ENCODE measurements at regions not wholly inside any gene's neighbourhood (a gene's known extent, or its start where the extent isn't known, plus 50 kb on each side); places are given as distances from the start of the nearest gene placed in this dataset.

DNA sequence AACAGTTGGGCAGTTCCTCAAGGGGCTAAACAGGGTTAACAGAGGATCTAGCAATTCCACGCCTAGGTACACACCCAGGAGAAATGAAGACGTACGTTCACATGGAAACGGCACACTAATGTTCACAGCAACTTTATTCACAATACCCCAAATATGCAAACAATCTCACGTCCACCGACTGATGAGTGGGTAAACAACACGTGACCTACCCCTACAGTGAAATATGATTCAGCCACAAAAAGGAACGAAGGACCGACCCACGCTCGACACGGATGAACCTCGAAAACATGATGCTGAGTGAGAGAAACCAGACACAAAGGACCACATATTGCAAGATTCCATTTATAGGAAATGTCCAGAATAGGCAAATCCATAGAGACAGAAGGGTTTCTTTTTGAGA lies 112.7 kb downstream of the NCOR2 start:
- peak in 1 of 2 donors; percentile 6 for ATAC-seq (ENCODE audit: low read depth in 2 of 2)
- peaks cover 41 to 71% (median 69%) of the 10 kb centered on the region in 3 donors for H3K4me1 Mint-ChIP-seq
- peaks cover 0 to 11% of the 10 kb centered on the region in 2 donors for H3K36me3 Mint-ChIP-seq
- H3K27me3 Mint-ChIP-seq = no peaks in the 10 kb centered on the region
- H3K9me3 Mint-ChIP-seq = peaks cover 0 to 2% (median 0%) of the 10 kb centered on the region in 7 donors
- H3K4me3 Mint-ChIP-seq = peak overlapping the region in 6 of 8 donors; percentile 10 to 83 (median 70)
- DNase-seq = no peak
- peak overlapping the region in 5 of 6 donors; percentile 17 to 82 (median 51) for H3K27ac Mint-ChIP-seq

DNA sequence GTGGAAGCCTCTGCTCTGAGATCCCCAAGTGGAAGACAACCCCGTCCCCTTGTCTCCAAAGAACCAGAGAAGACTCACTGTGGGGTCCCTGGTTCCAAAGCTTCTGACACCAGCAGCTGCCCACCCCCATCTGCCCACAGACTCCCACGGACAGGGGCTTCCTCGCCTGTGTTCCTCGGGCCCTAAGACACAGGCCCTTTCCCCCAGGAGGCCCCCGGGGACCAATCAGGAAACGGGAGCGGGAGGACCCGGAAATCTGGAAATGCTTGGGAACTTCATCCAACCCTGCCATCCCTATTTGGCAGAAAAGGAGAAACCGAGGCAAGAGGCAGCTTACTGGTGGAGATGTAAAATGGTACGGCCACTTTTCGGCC lies 113.1 kb downstream of the NCOR2 start:
- Mint-ChIP-seq H3K4me3 (peak overlapping the region; percentile 72 to 86 (median 76)), H3K27ac (peak overlapping the region in 5 of 6 donors; percentile 17 to 96 (median 82)), H3K9me3 (peaks cover 0 to 1% (median 0%) of the 10 kb centered on the region in 7 donors), H3K27me3 (no peaks in the 10 kb centered on the region), H3K4me1 (peaks cover 37 to 68% (median 65%) of the 10 kb centered on the region in 3 donors), H3K36me3 (peaks cover 0 to 8% of the 10 kb centered on the region in 2 donors)
- ATAC-seq (ENCODE audit: low read depth in 2 of 2) (no peak), DNase-seq (no peak)

DNA sequence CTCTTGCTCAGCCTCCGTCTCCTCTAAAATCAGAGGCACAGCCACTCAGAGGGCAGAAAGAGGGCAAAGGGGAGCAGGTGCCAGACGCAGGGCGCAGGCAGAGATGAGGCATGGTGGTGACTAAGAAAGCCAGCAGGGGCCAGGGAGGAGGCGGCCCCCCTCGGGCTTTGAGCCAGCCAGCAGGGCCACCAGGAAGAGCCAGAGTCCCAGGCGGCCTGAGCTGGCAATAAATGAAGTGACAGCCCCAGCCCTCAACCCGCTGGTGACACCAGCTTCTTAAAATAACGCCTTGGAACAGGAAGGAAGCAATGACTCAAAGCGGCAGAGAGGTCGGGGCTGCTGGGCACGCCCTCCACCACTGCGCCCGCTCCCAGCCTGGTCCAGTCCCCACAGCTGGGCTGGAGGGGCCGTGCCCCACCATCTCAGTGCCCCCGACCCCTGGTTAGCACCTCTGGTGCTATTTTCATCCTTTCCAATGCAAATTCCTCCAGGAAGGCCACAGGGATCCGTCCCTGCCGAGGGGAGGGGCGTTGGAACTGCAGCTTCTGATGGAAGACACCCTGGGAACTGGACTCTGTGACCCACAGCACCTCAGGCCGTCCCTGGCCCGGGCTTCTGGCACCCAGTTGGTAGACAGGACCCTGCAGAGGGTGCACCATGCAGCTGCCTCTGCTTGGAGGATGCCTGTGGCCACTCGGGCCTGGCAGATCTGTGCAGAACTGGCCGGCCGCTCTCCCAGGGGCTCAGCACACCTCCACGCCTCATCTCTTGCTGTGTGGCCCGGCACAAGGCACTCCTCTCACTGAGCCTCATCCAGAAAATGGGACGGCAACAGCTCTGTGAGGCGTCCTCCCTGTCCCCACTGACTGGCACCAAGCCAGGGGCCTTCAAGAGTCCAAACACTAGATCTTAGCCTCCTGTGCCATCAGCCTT lies 113.7 kb downstream of the NCOR2 start:
- H3K27me3 Mint-ChIP-seq = no peaks in the 10 kb centered on the region
- H3K4me1 Mint-ChIP-seq = peaks cover 41 to 72% (median 64%) of the 10 kb centered on the region in 3 donors
- peak overlapping the region; percentile 74 to 86 (median 76) for H3K4me3 Mint-ChIP-seq
- peak; percentile 78 for DNase-seq
- H3K9me3 Mint-ChIP-seq = no peaks in the 10 kb centered on the region
- peak; percentile 74 to 80 for ATAC-seq (ENCODE audit: low read depth in 2 of 2)
- H3K36me3 Mint-ChIP-seq = peaks cover 0 to under 1% of the 10 kb centered on the region in 2 donors
- peak overlapping the region; percentile 82 to 96 (median 92) for H3K27ac Mint-ChIP-seq

DNA sequence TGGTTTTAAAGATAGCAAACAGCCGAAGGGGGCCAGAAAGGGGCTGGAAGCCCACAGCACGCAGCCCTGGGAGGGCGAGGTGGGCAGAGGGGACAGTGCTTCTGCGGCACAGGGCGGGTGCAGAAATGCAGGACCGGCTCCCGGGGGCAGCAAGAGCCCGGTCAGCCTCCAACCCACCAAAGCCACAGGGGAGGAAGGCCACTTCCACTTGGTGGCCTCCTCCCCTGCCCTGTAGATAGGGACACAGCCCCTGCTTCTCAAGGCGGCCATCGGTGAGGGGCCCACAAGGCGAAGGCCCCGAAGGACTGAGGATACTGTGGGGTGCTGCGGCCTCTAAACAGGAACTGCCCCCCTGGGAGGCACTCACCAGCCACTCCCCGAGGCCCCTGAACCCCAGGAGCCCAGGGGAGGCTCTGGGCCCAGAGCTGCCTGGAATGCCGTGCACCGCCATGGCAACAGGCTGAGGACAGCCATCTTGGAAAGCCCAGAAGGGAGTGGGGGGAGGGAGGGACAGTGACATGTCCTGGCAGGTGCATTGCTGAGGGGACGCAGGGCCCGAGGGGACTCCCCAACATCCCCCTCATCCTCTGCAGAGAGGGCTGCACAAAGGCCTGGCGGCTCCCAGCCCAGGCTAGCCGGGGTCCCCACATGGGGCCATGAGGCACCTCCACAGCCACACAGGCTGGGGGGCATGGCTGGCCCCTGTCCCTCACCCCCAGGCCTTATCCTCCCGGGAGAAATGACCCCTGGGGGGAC lies 114.7 kb downstream of the NCOR2 start:
- no peaks in the 10 kb centered on the region for H3K27me3 Mint-ChIP-seq
- peaks cover 42 to 64% (median 58%) of the 10 kb centered on the region in 3 donors for H3K4me1 Mint-ChIP-seq
- no peaks in the 10 kb centered on the region for H3K36me3 Mint-ChIP-seq
- H3K9me3 Mint-ChIP-seq = no peaks in the 10 kb centered on the region
- H3K4me3 Mint-ChIP-seq = peak overlapping the region in 7 of 8 donors; percentile 24 to 79 (median 75)
- peak overlapping the region in 4 of 6 donors; percentile 82 to 94 (median 86) for H3K27ac Mint-ChIP-seq
- ATAC-seq (ENCODE audit: low read depth in 2 of 2) (no peak), DNase-seq (no peak)

DNA sequence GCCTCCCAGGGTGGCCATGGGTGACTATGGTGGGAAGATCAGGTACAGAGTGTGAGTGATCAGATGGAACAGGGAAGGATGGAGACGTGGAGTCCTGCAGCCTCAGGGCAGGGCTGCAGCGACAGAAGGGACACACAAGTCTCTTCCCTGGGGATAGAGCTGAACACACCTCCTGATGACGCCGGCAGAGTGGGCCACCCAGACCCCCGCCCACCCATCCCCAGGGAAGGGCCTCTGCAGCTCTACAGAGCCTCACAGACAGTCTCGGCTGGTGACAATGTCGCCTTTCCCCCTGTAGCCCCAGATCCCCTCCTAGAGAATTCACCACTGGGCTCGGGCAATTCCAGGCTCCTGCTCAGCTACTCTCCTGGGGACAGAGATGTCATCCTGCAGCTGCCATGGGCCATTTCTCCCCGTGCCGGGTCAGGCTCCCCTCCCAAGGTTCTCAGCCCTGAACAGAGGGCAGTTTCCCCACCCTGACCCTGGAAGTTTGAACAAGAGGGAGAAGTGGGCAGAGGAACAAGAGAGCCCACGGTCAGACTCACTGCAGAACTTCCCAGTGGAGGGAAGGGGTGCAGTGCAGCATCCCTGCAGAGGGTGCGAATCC lies 115.7 kb downstream of the NCOR2 start:
- H3K9me3 Mint-ChIP-seq = no peaks in the 10 kb centered on the region
- DNase-seq (no peak), ATAC-seq (ENCODE audit: low read depth in 2 of 2) (no peak)
- H3K27ac Mint-ChIP-seq = peak overlapping the region in 3 of 6 donors; percentile 53 to 76 (median 67)
- H3K27me3 Mint-ChIP-seq = no peaks in the 10 kb centered on the region
- H3K36me3 Mint-ChIP-seq = no peaks in the 10 kb centered on the region
- H3K4me3 Mint-ChIP-seq = peak overlapping the region in 5 of 8 donors; percentile 8 to 79 (median 41)
- H3K4me1 Mint-ChIP-seq = peaks cover 34 to 55% (median 55%) of the 10 kb centered on the region in 3 donors

DNA sequence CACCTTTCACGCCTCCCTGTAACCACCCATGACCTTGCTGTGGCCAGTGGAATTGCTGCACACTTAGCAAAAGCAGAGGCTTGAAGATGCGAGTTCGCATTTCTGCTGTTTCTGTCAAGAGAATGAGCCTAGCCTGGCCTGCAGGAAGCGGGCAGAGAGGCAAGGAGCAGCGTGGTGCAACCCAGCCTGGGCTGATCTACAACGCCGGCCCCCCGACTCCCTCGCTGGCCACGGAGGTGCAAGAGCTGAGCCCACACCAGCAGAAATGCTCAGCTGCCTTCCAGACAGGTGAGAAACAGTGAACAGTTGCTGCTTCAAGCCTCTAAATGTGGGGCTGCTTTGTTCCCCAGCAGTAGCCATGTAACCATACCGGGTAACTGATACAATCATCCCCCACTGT lies 116.4 kb downstream of the NCOR2 start:
- Mint-ChIP-seq H3K27ac (peak overlapping the region in 3 of 6 donors; percentile 50 to 58 (median 53)), H3K36me3 (peaks cover 0 to 5% of the 10 kb centered on the region in 2 donors), H3K4me1 (peaks cover 30 to 50% (median 48%) of the 10 kb centered on the region in 3 donors), H3K9me3 (no peaks in the 10 kb centered on the region), H3K4me3 (peak overlapping the region in 4 of 8 donors; percentile 13 to 69 (median 48)), H3K27me3 (no peaks in the 10 kb centered on the region)
- ATAC-seq (ENCODE audit: low read depth in 2 of 2) (no peak), DNase-seq (no peak)

DNA sequence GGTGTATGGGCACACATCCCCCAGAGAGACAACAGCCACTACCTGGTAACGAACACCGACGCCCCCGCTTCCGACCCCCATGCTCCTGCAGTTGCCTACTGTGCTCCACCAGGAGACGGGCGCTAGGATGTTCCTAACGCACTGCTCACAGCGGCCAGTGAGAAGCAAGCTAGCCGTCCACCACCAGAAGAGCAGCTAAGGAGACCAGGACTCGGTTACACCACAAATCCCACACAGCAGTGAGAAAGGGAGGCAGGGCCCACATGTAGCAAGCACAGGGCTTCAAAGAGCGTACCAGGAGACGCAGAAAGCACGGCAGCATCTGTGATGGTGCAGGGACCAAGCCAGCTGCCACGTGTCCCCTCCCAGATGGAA lies 117.0 kb downstream of the NCOR2 start:
- ATAC-seq (ENCODE audit: low read depth in 2 of 2) (no peak), DNase-seq (no peak)
- H3K27ac Mint-ChIP-seq = peak overlapping the region in 1 of 6 donors; percentile 26
- H3K9me3 Mint-ChIP-seq = no peaks in the 10 kb centered on the region
- H3K4me1 Mint-ChIP-seq = peaks cover 30 to 47% (median 44%) of the 10 kb centered on the region in 3 donors
- H3K4me3 Mint-ChIP-seq = no peak overlapping the region
- no peaks in the 10 kb centered on the region for H3K27me3 Mint-ChIP-seq
- H3K36me3 Mint-ChIP-seq = peaks cover 0 to 8% of the 10 kb centered on the region in 2 donors

DNA sequence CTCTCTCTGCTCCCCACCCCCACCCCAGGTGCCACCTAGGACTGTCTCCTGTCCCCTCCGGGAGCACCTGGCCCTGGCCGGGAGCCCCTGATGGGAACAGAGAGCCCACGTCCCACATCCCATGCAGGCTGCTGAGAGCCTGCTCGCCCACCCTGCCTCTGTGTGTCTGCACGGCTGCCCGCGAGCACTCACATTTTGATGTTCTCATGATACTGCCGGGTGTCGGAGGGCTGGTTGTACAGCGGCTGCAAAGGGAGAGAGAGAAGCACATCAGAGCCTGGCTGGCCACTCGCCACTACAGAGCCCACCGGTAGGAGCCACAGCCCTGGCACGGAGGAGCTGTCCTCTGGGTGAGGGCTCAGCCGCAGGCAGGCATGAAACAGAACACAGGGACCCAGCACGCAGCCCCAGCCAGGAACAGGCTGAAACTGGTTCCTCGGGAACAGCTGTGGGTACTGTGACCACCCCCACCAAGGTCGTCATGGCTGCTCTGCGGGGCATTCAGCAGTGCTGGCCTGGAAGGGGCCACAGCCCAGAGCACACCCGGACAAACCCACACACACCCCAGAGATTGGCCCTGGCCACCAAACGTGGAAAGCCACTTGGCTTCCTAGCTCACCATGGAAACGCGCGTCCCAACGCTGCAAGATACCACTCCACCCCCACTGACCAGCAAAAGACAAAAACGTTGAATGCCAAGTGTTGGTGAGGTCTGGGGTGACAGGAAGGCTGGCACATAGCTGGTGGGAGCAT lies 117.6 kb downstream of the NCOR2 start:
- ATAC-seq (ENCODE audit: low read depth in 2 of 2) = no peak
- Mint-ChIP-seq H3K27me3 (no peaks in the 10 kb centered on the region), H3K27ac (peak overlapping the region in 2 of 6 donors; percentile 37 to 38), H3K4me3 (peak overlapping the region in 1 of 8 donors; percentile 37), H3K9me3 (no peaks in the 10 kb centered on the region), H3K36me3 (peaks cover 0 to 11% of the 10 kb centered on the region in 2 donors), H3K4me1 (peaks cover 27 to 45% (median 38%) of the 10 kb centered on the region in 3 donors)
- DNase-seq = no peak

DNA sequence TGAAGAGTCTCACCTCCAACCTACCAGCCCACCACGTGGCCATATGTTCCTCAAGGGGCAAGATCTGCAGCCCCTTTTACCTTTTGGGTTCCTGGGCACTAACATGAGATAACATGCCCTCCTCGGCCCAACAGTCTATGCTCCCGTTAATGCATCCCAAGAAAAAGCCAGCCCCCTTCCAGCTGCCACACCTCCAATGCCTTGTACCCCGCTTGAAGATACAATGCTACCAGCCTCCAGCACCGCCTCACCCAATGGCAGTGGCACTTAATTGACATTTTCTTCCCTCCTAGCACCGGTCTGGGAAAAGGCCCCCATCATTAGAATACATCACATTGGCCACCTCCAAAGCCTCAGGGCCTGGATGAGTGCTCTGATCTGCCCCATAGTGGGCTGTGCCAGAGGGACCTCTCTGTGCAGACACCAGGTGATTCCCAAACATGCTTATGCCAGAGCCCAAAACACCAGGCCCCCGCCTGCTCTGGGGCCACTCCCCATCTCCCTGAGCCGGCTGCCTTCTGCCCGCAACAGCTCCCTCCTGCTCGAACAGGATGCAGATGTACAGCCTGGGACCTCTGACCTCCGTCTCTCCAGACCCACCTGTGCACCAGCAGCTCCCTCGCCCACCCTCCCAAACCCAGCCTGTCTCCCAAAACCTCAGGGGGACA lies 118.3 kb downstream of the NCOR2 start:
- H3K4me3 Mint-ChIP-seq = peak overlapping the region in 2 of 8 donors; percentile 22 to 68
- peaks cover 27 to 46% (median 34%) of the 10 kb centered on the region in 3 donors for H3K4me1 Mint-ChIP-seq
- H3K36me3 Mint-ChIP-seq = peaks cover 0 to 18% of the 10 kb centered on the region in 2 donors
- H3K27ac Mint-ChIP-seq = peak overlapping the region in 3 of 6 donors; percentile 28 to 93 (median 74)
- ATAC-seq (ENCODE audit: low read depth in 2 of 2) = no peak
- H3K27me3 Mint-ChIP-seq = no peaks in the 10 kb centered on the region
- no peak for DNase-seq
- no peaks in the 10 kb centered on the region for H3K9me3 Mint-ChIP-seq

DNA sequence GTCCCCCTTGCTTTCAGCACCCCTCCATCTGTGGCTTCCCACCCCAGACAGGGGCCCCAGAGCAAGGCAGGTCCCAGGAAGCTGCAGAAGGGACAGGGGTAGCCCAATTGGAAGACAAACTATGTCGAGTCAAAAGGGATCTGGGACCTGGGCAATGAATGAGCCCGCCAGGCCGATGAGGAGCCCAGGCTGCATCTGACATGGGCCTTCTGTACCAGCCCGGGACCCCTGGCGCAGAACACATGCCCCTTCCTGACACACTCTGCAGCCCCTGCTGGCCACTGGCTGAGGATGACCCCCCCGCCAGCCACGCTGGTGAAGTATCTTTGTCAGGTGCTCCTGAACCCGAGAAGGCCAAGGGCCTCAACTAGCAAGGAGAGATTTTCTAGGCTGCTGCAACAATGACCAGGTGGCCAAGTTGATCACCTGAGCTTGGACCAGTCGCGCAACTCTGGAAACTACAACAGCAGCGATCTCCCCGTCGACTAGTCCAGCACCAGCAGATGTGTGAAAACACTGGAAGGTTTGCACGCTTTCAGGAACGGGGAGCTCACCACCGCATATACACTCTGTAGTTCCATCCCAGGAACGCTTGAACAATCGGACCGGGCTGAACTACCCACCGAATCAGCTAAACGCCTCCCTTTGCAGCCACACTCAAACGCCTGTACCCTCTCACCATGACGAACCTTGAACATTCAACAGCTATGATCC lies 119.0 kb downstream of the NCOR2 start:
- Mint-ChIP-seq H3K4me1 (peaks cover 23 to 42% (median 27%) of the 10 kb centered on the region in 3 donors), H3K36me3 (peaks cover 0 to 22% of the 10 kb centered on the region in 2 donors), H3K9me3 (no peaks in the 10 kb centered on the region), H3K4me3 (peak overlapping the region in 1 of 8 donors; percentile 68), H3K27me3 (no peaks in the 10 kb centered on the region), H3K27ac (peak overlapping the region in 1 of 6 donors; percentile 93)
- DNase-seq (no peak), ATAC-seq (ENCODE audit: low read depth in 2 of 2) (no peak)

DNA sequence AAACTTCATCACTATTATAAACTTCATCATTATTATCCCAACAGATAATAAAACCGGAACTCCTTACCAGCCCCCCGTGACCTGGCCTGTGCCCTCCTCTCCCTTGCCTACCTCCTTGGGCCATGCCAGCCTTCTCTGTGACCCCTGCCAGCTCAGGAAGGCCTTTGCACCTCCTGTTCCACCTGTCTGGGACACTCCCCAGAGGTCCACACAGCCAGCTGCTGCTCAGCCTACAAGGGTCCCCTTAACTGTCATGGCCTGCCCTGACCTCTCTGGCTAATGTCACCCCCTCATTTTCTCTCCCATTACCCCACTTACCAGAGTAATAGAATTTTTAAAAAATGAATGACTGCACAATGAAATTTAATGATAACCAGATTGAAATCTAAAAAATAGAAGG lies 121.0 kb downstream of the NCOR2 start:
- Mint-ChIP-seq H3K4me1 (peaks cover 19 to 30% (median 24%) of the 10 kb centered on the region in 3 donors), H3K36me3 (peaks cover 11 to 22% of the 10 kb centered on the region in 2 donors), H3K9me3 (no peaks in the 10 kb centered on the region), H3K27ac (peak overlapping the region in 1 of 6 donors; percentile 22), H3K27me3 (no peaks in the 10 kb centered on the region), H3K4me3 (no peak overlapping the region)
- ATAC-seq (ENCODE audit: low read depth in 2 of 2) (no peak), DNase-seq (no peak)
